Trophoblast cell (in vitro differentiated cells and primary cell): ENCODE measurements at regions not wholly inside any gene's neighbourhood (a gene's known extent, or its start where the extent isn't known, plus 50 kb on each side); places are given as distances from the start of the nearest gene placed in this dataset.
"Not testable (repeated sequence)": the region's sequence is repeated elsewhere in the genome, so short reads cannot be mapped to it uniquely, and the experiment has no call there.

Experiments used
- DNase-seq, 2 donors: peaks; one replicate each; pipeline ENCODE4 v3.0.0-alpha.2; 2016
- H2AFZ ChIP-seq: 2 replicates; pipeline ENCODE4 v1.6.1; 2013; ENCODE audit warnings: low read length, moderate library complexity, mild to moderate bottlenecking; ENCODE audit not compliant: insufficient read depth, poor library complexity
- H2AK5ac ChIP-seq: 2 replicates; pipeline ENCODE4 v1.6.1; 2013; ENCODE audit warnings: mild to moderate bottlenecking, low read length
- H2BK120ac ChIP-seq: 2 replicates; pipeline ENCODE4 v1.6.1; 2013; ENCODE audit warnings: low read length, mild to moderate bottlenecking, moderate library complexity; ENCODE audit not compliant: insufficient read depth, poor library complexity
- H2BK12ac ChIP-seq: 2 replicates; pipeline ENCODE4 v1.6.1; 2013; ENCODE audit warnings: mild to moderate bottlenecking, low read length, moderate library complexity
- H2BK5ac ChIP-seq: 2 replicates; pipeline ENCODE4 v1.6.1; 2013; ENCODE audit warnings: low read length, low read depth, moderate library complexity, mild to moderate bottlenecking; ENCODE audit not compliant: poor library complexity
- H3K14ac ChIP-seq: 2 replicates; pipeline ENCODE4 v1.6.1; 2013; ENCODE audit warnings: mild to moderate bottlenecking, low read length
- H3K18ac ChIP-seq: 2 replicates; pipeline ENCODE4 v1.6.1; 2013; ENCODE audit warnings: mild to moderate bottlenecking, low read length
- H3K23ac ChIP-seq: 2 replicates; pipeline ENCODE4 v1.6.1; 2013; ENCODE audit warnings: low read length
- H3K27ac ChIP-seq: 2 replicates; pipeline ENCODE4 v1.5.1; 2013; ENCODE audit warnings: low read depth, mild to moderate bottlenecking, inconsistent platforms, low read length, moderate library complexity
- H3K27me3 ChIP-seq: 2 replicates; pipeline ENCODE4 v1.6.1; 2013; ENCODE audit warnings: inconsistent platforms, mild to moderate bottlenecking, low read length, moderate library complexity; ENCODE audit not compliant: insufficient read depth
- H3K36me3 ChIP-seq, 2 experiments: 1 replicate in 1 of 2; 2 replicates in 1 of 2; pipeline ENCODE4 v1.6.1; 2013; ENCODE audit warnings: low read length in 2 of 2, mild to moderate bottlenecking in 2 of 2, moderate library complexity in 1 of 2; ENCODE audit not compliant: insufficient read depth in 2 of 2, control insufficient read depth in 1 of 2
- H3K4ac ChIP-seq: 2 replicates; pipeline ENCODE4 v1.6.1; 2013; ENCODE audit warnings: low read depth, mild to moderate bottlenecking, low read length, moderate library complexity
- H3K4me1 ChIP-seq, 2 experiments: 1 replicate in 1 of 2; 2 replicates in 1 of 2; pipeline ENCODE4 v1.6.1; 2013; ENCODE audit warnings: low read length in 2 of 2, mild to moderate bottlenecking in 2 of 2, moderate library complexity in 1 of 2; ENCODE audit not compliant: insufficient read depth in 2 of 2, control insufficient read depth in 1 of 2
- H3K4me2 ChIP-seq: 2 replicates; pipeline ENCODE4 v1.6.1; 2013; ENCODE audit warnings: inconsistent platforms, mild to moderate bottlenecking, low read length, moderate library complexity
- H3K4me3 ChIP-seq: 2 replicates; pipeline ENCODE4 v1.5.1; 2013; ENCODE audit warnings: mild to moderate bottlenecking, low read depth, low read length, inconsistent platforms
- H3K79me1 ChIP-seq: one replicate; pipeline ENCODE4 v1.6.1; 2013; ENCODE audit warnings: low read length
- H3K79me2 ChIP-seq: 2 replicates; pipeline ENCODE4 v1.6.1; 2013; ENCODE audit warnings: low read length, mild to moderate bottlenecking; ENCODE audit not compliant: control insufficient read depth, insufficient read depth, poor library complexity
- H3K9ac ChIP-seq: 2 replicates; pipeline ENCODE4 v1.6.1; 2013; ENCODE audit warnings: mild to moderate bottlenecking, low read length
- H3K9me3 ChIP-seq: 2 replicates; pipeline ENCODE4 v1.6.1; 2013; ENCODE audit warnings: low read depth, mild to moderate bottlenecking, control low read depth, inconsistent platforms, low read length; ENCODE audit not compliant: insufficient read depth
- H4K12ac ChIP-seq: 2 replicates; pipeline ENCODE4 v1.6.1; 2013; ENCODE audit warnings: low read depth, mild to moderate bottlenecking, low read length, moderate library complexity
- H4K8ac ChIP-seq: 2 replicates; pipeline ENCODE4 v1.6.1; 2013; ENCODE audit warnings: low read depth, mild to moderate bottlenecking, low read length, moderate library complexity
- H4K91ac ChIP-seq: one replicate; pipeline ENCODE4 v1.6.1; 2013; ENCODE audit warnings: low read depth, mild to moderate bottlenecking, low read length, moderate library complexity
- WGBS: extraction: QIAGEN DNeasy Blood & Tissue Kit; methylation state at CpG from one replicate; pipeline ENCODE4 v1.1.7; 2013; ENCODE audit warnings: missing lambda C conversion rate; ENCODE audit not compliant: insufficient read length, insufficient coverage; ENCODE audit errors: extremely low coverage; 5-methylcytosine and 5-hydroxymethylcytosine counted together

- not testable (repeated sequence) for H3K9ac ChIP-seq, H3K14ac ChIP-seq, H2AK5ac ChIP-seq, H3K9me3 ChIP-seq, H3K27me3 ChIP-seq, H2BK120ac ChIP-seq, H4K12ac ChIP-seq, H3K4ac ChIP-seq, H3K18ac ChIP-seq, H4K91ac ChIP-seq, H2AFZ ChIP-seq, H3K36me3 ChIP-seq, H3K23ac ChIP-seq, H2BK5ac ChIP-seq, DNase-seq, H3K79me2 ChIP-seq, H3K27ac ChIP-seq, H2BK12ac ChIP-seq, H3K4me3 ChIP-seq, H3K79me1 ChIP-seq, H4K8ac ChIP-seq, H3K4me1 ChIP-seq, H3K4me2 ChIP-seq
- WGBS, result no CpG with 5 or more reads among the region's 36 CpGs
Observed at GRCh38 chr6:25139608-25140007, 139.6 kb upstream of the CARMIL1 start.

DNA sequence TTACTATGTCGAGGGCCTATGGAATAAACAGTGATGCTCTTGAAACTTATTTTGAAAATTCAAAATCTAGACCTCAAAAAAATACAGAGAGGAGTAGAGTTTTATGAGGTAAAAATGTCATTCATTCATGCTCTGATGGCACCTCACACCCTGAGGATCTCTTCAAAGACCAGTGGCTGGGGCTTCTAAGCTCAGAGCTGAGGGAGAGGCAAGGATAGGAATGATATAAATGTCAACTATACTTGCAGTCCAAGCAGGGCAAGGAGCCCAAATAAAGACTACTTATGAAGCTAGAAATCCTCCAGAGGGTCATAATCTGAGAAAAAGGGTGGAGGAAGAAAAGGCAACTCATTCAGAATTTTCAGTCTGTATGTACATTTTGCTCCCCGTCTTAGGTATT lies 136.7 kb upstream of the CARMIL1 start:
- Histone ChIP-seq H3K79me1 (peaks cover 2% of the 10 kb centered on the region), H3K27ac (no peak overlapping the region), H3K23ac (no peak overlapping the region), H3K14ac (no peak overlapping the region), H3K9me3 (no peaks in the 10 kb centered on the region), H3K9ac (no peak overlapping the region), H2BK12ac (no peak overlapping the region), H3K27me3 (no peaks in the 10 kb centered on the region), H4K12ac (no peak overlapping the region), H3K18ac (no peak overlapping the region), H3K79me2 (no peaks in the 10 kb centered on the region), H3K36me3 (no peaks in the 10 kb centered on the region), H4K91ac (no peak overlapping the region), H3K4me3 (no peak overlapping the region), H2AK5ac (no peak overlapping the region), H4K8ac (no peak overlapping the region), H3K4me2 (no peak overlapping the region), H3K4ac (no peak overlapping the region), H2BK5ac (no peak overlapping the region), H2BK120ac (no peak overlapping the region), H3K4me1 (no peaks in the 10 kb centered on the region), H2AFZ (no peak overlapping the region)
- no CpG with 5 or more reads among the region's 2 CpGs for WGBS
- no peak for DNase-seq

DNA sequence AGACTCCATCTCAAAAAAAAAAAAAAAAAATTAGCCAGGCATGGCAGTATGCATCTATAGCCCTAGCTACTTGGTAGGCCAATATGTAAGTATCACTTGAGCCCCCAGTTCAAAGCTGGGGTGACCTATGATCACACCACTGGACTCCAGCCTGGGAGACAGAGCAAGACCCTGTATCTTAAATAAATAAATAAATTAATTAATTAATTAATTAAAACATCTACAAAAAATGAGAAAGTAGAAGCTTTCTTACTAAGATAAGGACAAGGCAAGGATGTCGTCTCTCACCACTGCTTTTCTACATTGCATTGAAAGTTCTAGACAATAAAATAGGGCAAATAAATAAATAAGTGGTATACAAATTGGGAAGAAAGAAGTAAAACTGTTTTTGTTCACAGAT lies 134.3 kb upstream of the CARMIL1 start:
- Histone ChIP-seq H3K4me2 (no peak overlapping the region), H2AK5ac (no peak overlapping the region), H2BK120ac (no peak overlapping the region), H3K14ac (no peak overlapping the region), H3K18ac (no peak overlapping the region), H3K4me1 (no peaks in the 10 kb centered on the region), H2AFZ (no peak overlapping the region), H3K27ac (no peak overlapping the region), H3K79me1 (no peaks in the 10 kb centered on the region), H4K12ac (no peak overlapping the region), H3K9me3 (no peaks in the 10 kb centered on the region), H2BK5ac (no peak overlapping the region), H3K27me3 (no peaks in the 10 kb centered on the region), H3K4ac (no peak overlapping the region), H3K23ac (no peak overlapping the region), H4K91ac (no peak overlapping the region), H3K36me3 (no peaks in the 10 kb centered on the region), H3K9ac (no peak overlapping the region), H3K4me3 (no peak overlapping the region), H3K79me2 (no peaks in the 10 kb centered on the region), H2BK12ac (no peak overlapping the region), H4K8ac (no peak overlapping the region)
- DNase-seq, result no peak
- WGBS, result no CpG with 5 or more reads among the region's 1 CpG

DNA sequence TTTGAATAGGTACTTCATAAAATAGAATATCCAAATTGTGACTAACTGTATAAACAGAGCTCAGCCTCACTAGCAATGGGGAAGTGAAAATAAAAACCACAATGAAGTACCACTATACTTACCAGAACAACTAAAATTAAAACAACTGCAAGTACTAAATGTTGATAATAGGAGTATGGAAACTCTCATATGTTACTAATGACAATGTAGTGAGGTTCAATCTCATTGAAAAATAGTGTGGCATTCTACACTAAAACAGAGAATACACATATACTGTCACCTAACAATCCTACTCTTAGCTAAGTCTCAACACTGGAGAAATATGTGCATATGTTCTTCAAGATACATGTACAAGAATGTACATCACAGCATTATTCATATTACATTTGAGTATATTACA lies 132.0 kb upstream of the CARMIL1 start:
- no peak overlapping the region for H3K4ac ChIP-seq
- no peak overlapping the region for H2AK5ac ChIP-seq
- no peak overlapping the region for H3K9ac ChIP-seq
- no peak overlapping the region for H2AFZ ChIP-seq
- no peak overlapping the region for H3K4me2 ChIP-seq
- no peak overlapping the region for H3K23ac ChIP-seq
- no peak overlapping the region for H3K18ac ChIP-seq
- no peaks in the 10 kb centered on the region for H3K79me1 ChIP-seq
- H3K27ac ChIP-seq, result no peak overlapping the region
- H3K79me2 ChIP-seq, result no peaks in the 10 kb centered on the region
- no peak overlapping the region for H2BK120ac ChIP-seq
- H3K4me1 ChIP-seq, result no peaks in the 10 kb centered on the region
- H2BK12ac ChIP-seq, result no peak overlapping the region
- no peaks in the 10 kb centered on the region for H3K9me3 ChIP-seq
- no peak overlapping the region for H2BK5ac ChIP-seq
- no peak for DNase-seq
- no peak overlapping the region for H4K91ac ChIP-seq
- no peaks in the 10 kb centered on the region for H3K27me3 ChIP-seq
- H3K14ac ChIP-seq, result no peak overlapping the region
- H4K12ac ChIP-seq, result no peak overlapping the region
- H4K8ac ChIP-seq, result no peak overlapping the region
- H3K36me3 ChIP-seq, result no peaks in the 10 kb centered on the region
- no peak overlapping the region for H3K4me3 ChIP-seq

DNA sequence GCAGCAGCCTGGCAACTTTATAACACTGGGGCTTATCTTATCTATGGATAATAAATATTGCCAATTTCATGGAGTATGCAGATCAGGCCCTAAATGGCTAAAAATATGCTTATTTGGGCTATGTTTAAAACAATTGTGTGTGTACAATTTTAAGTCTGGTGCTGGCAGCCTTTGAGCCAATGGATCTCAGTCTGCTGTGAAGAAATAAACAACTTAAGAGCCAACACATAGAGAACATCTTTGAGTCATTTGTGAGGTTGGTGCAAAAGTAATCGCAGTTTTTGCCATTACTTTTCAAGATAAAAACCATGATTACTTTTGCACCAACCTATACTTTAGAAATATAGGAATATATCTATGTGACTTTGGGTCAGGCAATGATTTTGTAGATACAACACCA lies 129.1 kb upstream of the CARMIL1 start:
- peaks cover under 1 to 3% of the 10 kb centered on the region in 2 experiments for H3K4me1 ChIP-seq
- H3K4me2 ChIP-seq, result no peak overlapping the region
- H3K4me3 ChIP-seq, result no peak overlapping the region
- no peak overlapping the region for H2AK5ac ChIP-seq
- no peaks in the 10 kb centered on the region for H3K79me1 ChIP-seq
- H3K9me3 ChIP-seq, result peaks cover 5% of the 10 kb centered on the region
- no peak overlapping the region for H4K91ac ChIP-seq
- H3K36me3 ChIP-seq, result no peaks in the 10 kb centered on the region
- H3K14ac ChIP-seq, result no peak overlapping the region
- no peak for DNase-seq
- H2AFZ ChIP-seq, result no peak overlapping the region
- no peak overlapping the region for H2BK12ac ChIP-seq
- H2BK5ac ChIP-seq, result no peak overlapping the region
- no peak overlapping the region for H3K4ac ChIP-seq
- H3K18ac ChIP-seq, result no peak overlapping the region
- H3K27ac ChIP-seq, result no peak overlapping the region
- no peak overlapping the region for H3K23ac ChIP-seq
- H3K9ac ChIP-seq, result no peak overlapping the region
- no peaks in the 10 kb centered on the region for H3K79me2 ChIP-seq
- no peak overlapping the region for H4K8ac ChIP-seq
- no peaks in the 10 kb centered on the region for H3K27me3 ChIP-seq
- H2BK120ac ChIP-seq, result no peak overlapping the region
- no peak overlapping the region for H4K12ac ChIP-seq
- WGBS, result no CpG with 5 or more reads among the region's 1 CpG
